ENCODE measurements at regions not wholly inside any gene's neighbourhood (a gene's known extent, or its start where the extent isn't known, plus 50 kb on each side); places are given as distances from the start of the nearest gene placed in this dataset.

- CTCF ChIA-PET: no interaction called here
- TF ChIP-seq PHF8 (IDR thresholded peaks at IDR 0.05; ENCODE audit: borderline replicate concordance, low read depth) (no peak), FOSB (CRISPR knock-in tag; IDR thresholded peaks at IDR 0.05) (no peak), MAX (IDR thresholded peaks at IDR 0.05) (no peak), SMC3 (IDR thresholded peaks at IDR 0.05) (no peak), POLR2A (IDR thresholded peaks at IDR 0.05; ENCODE audit: low read length) (no peak), PBX3 (IDR thresholded peaks at IDR 0.05) (no peak), HES2 (IDR thresholded peaks at IDR 0.05) (no peak), FOSL2 (IDR thresholded peaks at IDR 0.05) (no peak), FOSL2 (CRISPR knock-in tag; IDR thresholded peaks at IDR 0.05) (no peak), REST (IDR thresholded peaks at IDR 0.05) (no peak), ZNF302 (CRISPR knock-in tag; IDR thresholded peaks at IDR 0.05) (no peak), RNF2 (IDR thresholded peaks at IDR 0.05; ENCODE audit: borderline replicate concordance, low read depth) (no peak), CBX2 (IDR thresholded peaks at IDR 0.05; ENCODE audit: borderline replicate concordance, low read depth) (no peak), MAZ (IDR thresholded peaks at IDR 0.05; ENCODE audit: borderline replicate concordance, low read depth, low read length) (no peak), BHLHE40 (IDR thresholded peaks at IDR 0.05; ENCODE audit: low read depth, low read length) (no peak), RAD21 (conservative IDR thresholded peaks at IDR 0.05 in 1 of 2, IDR thresholded peaks at IDR 0.05 in 1 of 2) (no peak), FOXS1 (CRISPR knock-in tag; IDR thresholded peaks at IDR 0.05) (no peak)
- H3K4me2 ChIP-seq: no peak overlapping the region
- POLR2A ChIA-PET: no interaction called here
- WGBS (ENCODE audit: missing lambda C conversion rate): 42% methylated on average over 4 of the region's 5 CpGs
- no peak for FAIRE-seq
- H3K4me1 ChIP-seq: no peaks in the 10 kb centered on the region
- H3K9me3 ChIP-seq: no peaks in the 10 kb centered on the region
- DNase-seq (ENCODE audit: low read depth in 1 of 2, low spot score in 1 of 2): no peak
- H3K4me3 ChIP-seq: no peak overlapping the region
- no peak for ATAC-seq
- H3K27ac ChIP-seq: no peak overlapping the region
Measured at GRCh38 chr6:15819226-15819625, 156.4 kb upstream of the DTNBP1 start.

- Histone ChIP-seq H3K4me1 (no peaks in the 10 kb centered on the region), H3K9me3 (no peaks in the 10 kb centered on the region), H3K27ac (no peak overlapping the region), H3K4me2 (no peak overlapping the region), H3K4me3 (no peak overlapping the region)
- no peak for FAIRE-seq
- WGBS (ENCODE audit: missing lambda C conversion rate): 13% methylated on average over 2 of the region's 2 CpGs
- TF ChIP-seq FOSB (CRISPR knock-in tag; IDR thresholded peaks at IDR 0.05) (no peak), CHD4 (IDR thresholded peaks at IDR 0.05; ENCODE audit: borderline replicate concordance) (no peak), HOXA7 (CRISPR knock-in tag; IDR thresholded peaks at IDR 0.05) (no peak), EHMT2 (IDR thresholded peaks at IDR 0.05; ENCODE audit: low read depth) (no peak), MYC (IDR thresholded peaks at IDR 0.05; ENCODE audit: borderline replicate concordance, low read length) (no peak), JUN (IDR thresholded peaks at IDR 0.05) (no peak), POLR2A (IDR thresholded peaks at IDR 0.05; ENCODE audit: low read length) (no peak), JUNB (IDR thresholded peaks at IDR 0.05) (no peak)
- no peak for DNase-seq (ENCODE audit: low read depth in 1 of 2, low spot score in 1 of 2)
- ATAC-seq: no peak
- CTCF ChIA-PET: no interaction called here
- POLR2A ChIA-PET: no interaction called here
Measured at GRCh38 chr6:15818491-15818890, 155.7 kb upstream of the DTNBP1 start.

All from A549 (cell line).